GM12878 (cell line): ENCODE measurements at regions not wholly inside any gene's neighbourhood (a gene's known extent, or its start where the extent isn't known, plus 50 kb on each side); places are given as distances from the start of the nearest gene placed in this dataset.

ENCODE experiments used
- ATAC-seq: fragments of 200-7000 bp; cut with Tn5 transposase; 3 replicates; pipeline ENCODE4 v1.9.1; 2020; ENCODE audit warnings: mild to moderate bottlenecking, moderate library complexity
- BruUV-seq: library from RNA; stranded (reverse); fragments of 400-500 nt; replicated peaks from 2 replicates; lab custom pipeline; 2021; lab: Mats Ljungman, UMichigan
- CTCF ChIA-PET: fragments of 300-600 bp; sonication (Branson Sonifier 250); formaldehyde crosslinking; extraction: SDS; loops from one replicate; lab custom pipeline; 2021; ENCODE audit warnings: inconsistent platforms; lab: Yijun Ruan, JAX
- POLR2A ChIA-PET: fragments of 350-600 bp; formaldehyde crosslinking; extraction: SDS; loops from one replicate; lab custom pipeline; 2021; ENCODE audit warnings: inconsistent platforms; lab: Charles Lee
- RAD21 ChIA-PET: fragments of 300-600 bp; sonication (Branson Sonifier 250); formaldehyde crosslinking; loops from one replicate; lab custom pipeline; 2023; ENCODE audit warnings: antibody characterized with exemption; ENCODE audit not compliant: unreplicated experiment; lab: Charles Lee
- SMC1A ChIA-PET: fragments of 300-600 bp; sonication (Branson Sonifier 250); formaldehyde crosslinking; loops from one replicate; lab custom pipeline; 2023; ENCODE audit not compliant: unreplicated experiment, uncharacterized antibody; lab: Charles Lee
- DNase-seq: peaks from one replicate; pipeline ENCODE4 v3.0.0-alpha.2; 2011; ENCODE audit warnings: low read depth, low spot score
- FAIRE-seq: peaks from 3 replicates; lab custom pipeline; 2011; peaks lifted over from hg19 to GRCh38; lab: Jason Lieb, UNC
- H2AFZ ChIP-seq: 2 replicates; pipeline ENCODE4 v1.6.0; 2011; ENCODE audit warnings: low read depth, low read length, control low read depth; ENCODE audit not compliant: control insufficient read depth
- H3K27ac ChIP-seq: 2 replicates; pipeline ENCODE4 v1.5.1; 2011; ENCODE audit warnings: control low read depth; ENCODE audit not compliant: control insufficient read depth, insufficient read depth
- H3K27me3 ChIP-seq, 2 experiments: replicated peaks in 1 of 2; 2 replicates each; pipeline versions ENCODE4 v1.6.0 to v1.6.1; 2011; ENCODE audit warnings: low read length in 1 of 2; ENCODE audit not compliant: control insufficient read depth in 2 of 2, insufficient read depth in 2 of 2
- H3K36me3 ChIP-seq, 2 experiments: 2 replicates each; pipeline ENCODE4 v1.5.1; 2011; ENCODE audit warnings: low read length in 1 of 2; ENCODE audit not compliant: control insufficient read depth in 2 of 2, insufficient read depth in 2 of 2
- H3K4me1 ChIP-seq: 2 replicates; pipeline ENCODE4 v1.6.1; 2011; ENCODE audit warnings: mild to moderate bottlenecking, low read length, moderate library complexity, mixed read lengths; ENCODE audit not compliant: control insufficient read depth, insufficient read depth
- H3K4me2 ChIP-seq: 2 replicates; pipeline ENCODE4 v1.6.0; 2011; ENCODE audit warnings: control low read depth; ENCODE audit not compliant: control insufficient read depth, insufficient read depth
- H3K4me3 ChIP-seq: fragments of 200-600 bp; sonication (generic); 2 replicates; pipeline ENCODE4 v1.5.1; 2016
- H3K79me2 ChIP-seq: 2 replicates; pipeline ENCODE4 v1.6.0; 2011; ENCODE audit warnings: low read length; ENCODE audit not compliant: control insufficient read depth, insufficient read depth
- H3K9ac ChIP-seq: 2 replicates; pipeline ENCODE4 v1.8.0; 2011; ENCODE audit warnings: low read length, control low read depth, mixed read lengths; ENCODE audit not compliant: control insufficient read depth, insufficient read depth
- H3K9me3 ChIP-seq: replicated peaks from 3 replicates; pipeline ENCODE4 v1.5.1; 2011; ENCODE audit warnings: mild to moderate bottlenecking, low read length; ENCODE audit not compliant: control insufficient read depth, insufficient read depth
- H4K20me1 ChIP-seq: 2 replicates; pipeline ENCODE4 v1.6.0; 2011; ENCODE audit not compliant: control insufficient read depth, insufficient read depth
- ETV6 ChIP-seq, 2 experiments: fragments of 450-650 bp in 1 of 2; IDR thresholded peaks in 1 of 2; conservative IDR thresholded peaks in 1 of 2; 2 replicates each; pipeline ENCODE4 v1.6.1; 2014; ENCODE audit warnings: antibody characterized with exemption in 1 of 2, borderline replicate concordance in 1 of 2, low read depth in 1 of 2, mild to moderate bottlenecking in 1 of 2, moderate library complexity in 1 of 2
- STAT1 ChIP-seq: fragments of 450-650 bp; conservative IDR thresholded peaks from 2 replicates; pipeline ENCODE4 v1.6.1; 2014; ENCODE audit warnings: antibody characterized with exemption, mild to moderate bottlenecking
- TCF3 ChIP-seq: IDR thresholded peaks from 2 replicates; pipeline ENCODE4 v1.6.1; 2012; ENCODE audit warnings: low read depth, mild to moderate bottlenecking, low read length, borderline replicate concordance; ENCODE audit not compliant: insufficient read depth
- YBX1 ChIP-seq: fragments of 450-650 bp; IDR thresholded peaks from 2 replicates; pipeline ENCODE4 v1.6.1; 2016; ENCODE audit warnings: antibody characterized with exemption
- ZNF24 ChIP-seq: fragments of 450-650 bp; IDR thresholded peaks from 2 replicates; pipeline ENCODE4 v1.6.1; 2017; ENCODE audit warnings: antibody characterized with exemption, mild to moderate bottlenecking
- ZNF592 ChIP-seq: fragments of 450-650 bp; IDR thresholded peaks from 2 replicates; pipeline ENCODE4 v1.6.1; 2017; ENCODE audit warnings: mild to moderate bottlenecking, moderate library complexity
- ZZZ3 ChIP-seq: IDR thresholded peaks from 2 replicates; pipeline ENCODE4 v1.6.1; 2011; ENCODE audit warnings: low read depth; ENCODE audit not compliant: control insufficient read depth, insufficient read length
- WGBS: methylation state at CpG from one replicate; pipeline ENCODE4 v1.1.6; 2016; ENCODE audit warnings: low lambda C conversion rate; ENCODE audit not compliant: insufficient replicate concordance, insufficient coverage; ENCODE audit errors: missing lambda C conversion rate; 5-methylcytosine and 5-hydroxymethylcytosine counted together
- in situ Hi-C: fragments of 300-500 bp; cut with MboI; formaldehyde crosslinking; loops from 9 replicates; pipeline ENCODE4 v1.14.3; 2018; ENCODE audit warnings: mixed read lengths
- intact Hi-C: fragments of 100-400 bp; cut with micrococcal nuclease; formaldehyde crosslinking; loops from one replicate; pipeline ENCODE4 v1.14.2; 2022; ENCODE audit not compliant: unreplicated experiment
- TF ChIP-seq, protein P1 (sequence below): fragments of 450-650 bp; IDR thresholded peaks from 2 replicates; pipeline ENCODE4 v1.6.1; 2016; ENCODE audit warnings: mild to moderate bottlenecking
- TF ChIP-seq, protein P2 (sequence below): IDR thresholded peaks from 2 replicates; pipeline ENCODE4 v1.6.1; 2011; ENCODE audit warnings: mild to moderate bottlenecking, low read depth, low read length, moderate library complexity; ENCODE audit not compliant: insufficient replicate concordance

DNA sequence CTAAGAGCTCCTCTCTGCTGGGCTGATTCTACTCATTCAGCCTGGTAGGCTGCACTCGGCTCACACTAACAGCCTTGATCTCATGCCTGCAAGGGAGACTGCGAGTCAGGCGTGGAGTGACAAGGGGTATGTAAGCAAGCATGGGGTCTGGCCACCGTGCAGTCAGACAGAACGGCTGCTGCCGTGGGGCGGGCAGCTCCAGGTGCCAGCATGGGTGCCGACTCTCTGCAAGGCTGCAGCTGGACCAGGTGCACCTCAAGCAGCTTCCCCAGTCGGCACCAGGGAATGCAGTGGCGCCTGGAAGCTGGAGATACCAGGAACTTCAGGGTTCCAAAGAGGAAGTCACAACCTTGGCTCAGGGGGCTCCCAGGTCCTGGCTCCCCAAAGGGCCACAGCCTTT, 892.3 kb downstream of the OLFM4 start:
- POLR2A ChIA-PET, result no interaction called here
- RAD21 ChIA-PET, result no interaction called here
- DNase-seq, result no peak
- Histone ChIP-seq H3K27ac (no peak overlapping the region), H3K4me3 (no peak overlapping the region), H3K79me2 (no peaks in the 10 kb centered on the region), H3K36me3 (no peaks in the 10 kb centered on the region), H3K27me3 (no peaks in the 10 kb centered on the region), H3K9me3 (no peaks in the 10 kb centered on the region), H4K20me1 (no peaks in the 10 kb centered on the region), H3K4me2 (no peak overlapping the region), H3K4me1 (no peaks in the 10 kb centered on the region), H3K9ac (no peak overlapping the region), H2AFZ (no peak overlapping the region)
- TF ChIP-seq ZZZ3 (no peak), ETV6 (conservative IDR thresholded peaks at IDR 0.05 in 1 of 2, IDR thresholded peaks at IDR 0.05 in 1 of 2; ENCODE audit: borderline replicate concordance in 1 of 2, low read depth in 1 of 2) (no peak), STAT1 (no peak), ZNF24 (no peak), TCF3 (no peak), YBX1 (no peak), ZNF592 (no peak)
- TF ChIP-seq, protein P1, sequence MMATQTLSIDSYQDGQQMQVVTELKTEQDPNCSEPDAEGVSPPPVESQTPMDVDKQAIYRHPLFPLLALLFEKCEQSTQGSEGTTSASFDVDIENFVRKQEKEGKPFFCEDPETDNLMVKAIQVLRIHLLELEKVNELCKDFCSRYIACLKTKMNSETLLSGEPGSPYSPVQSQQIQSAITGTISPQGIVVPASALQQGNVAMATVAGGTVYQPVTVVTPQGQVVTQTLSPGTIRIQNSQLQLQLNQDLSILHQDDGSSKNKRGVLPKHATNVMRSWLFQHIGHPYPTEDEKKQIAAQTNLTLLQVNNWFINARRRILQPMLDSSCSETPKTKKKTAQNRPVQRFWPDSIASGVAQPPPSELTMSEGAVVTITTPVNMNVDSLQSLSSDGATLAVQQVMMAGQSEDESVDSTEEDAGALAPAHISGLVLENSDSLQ, result no peak
- TF ChIP-seq, protein P2, sequence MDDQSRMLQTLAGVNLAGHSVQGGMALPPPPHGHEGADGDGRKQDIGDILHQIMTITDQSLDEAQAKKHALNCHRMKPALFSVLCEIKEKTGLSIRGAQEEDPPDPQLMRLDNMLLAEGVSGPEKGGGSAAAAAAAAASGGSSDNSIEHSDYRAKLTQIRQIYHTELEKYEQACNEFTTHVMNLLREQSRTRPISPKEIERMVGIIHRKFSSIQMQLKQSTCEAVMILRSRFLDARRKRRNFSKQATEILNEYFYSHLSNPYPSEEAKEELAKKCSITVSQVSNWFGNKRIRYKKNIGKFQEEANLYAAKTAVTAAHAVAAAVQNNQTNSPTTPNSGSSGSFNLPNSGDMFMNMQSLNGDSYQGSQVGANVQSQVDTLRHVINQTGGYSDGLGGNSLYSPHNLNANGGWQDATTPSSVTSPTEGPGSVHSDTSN, result no peak
- SMC1A ChIA-PET, result no interaction called here
- FAIRE-seq, result no peak
- no TSS peak for BruUV-seq
- intact Hi-C loops, result no loop called here
- ATAC-seq, result no peak
- WGBS, result 21% methylated on average over 10 of the region's 10 CpGs
- in situ Hi-C loops, result no loop called here
- CTCF ChIA-PET, result no interaction called here
